ENCODE measurements at regions not wholly inside any gene's neighbourhood (a gene's known extent, or its start where the extent isn't known, plus 50 kb on each side); places are given as distances from the start of the nearest gene placed in this dataset.

GRCh38 chr1:34441259-34442069, 264.8 kb downstream of the C1orf94 start (continued):
- TF ChIP-seq ZNF791 (tag by site-specific recombination; IDR thresholded peaks at IDR 0.05): no peak

GRCh38 chr1:34444516-34444915, 267.8 kb downstream of the C1orf94 start:
- Histone ChIP-seq H3K27ac (ENCODE audit: extremely low read depth, low read depth, low read length) (no peak overlapping the region), H3K4me3 (ENCODE audit: low read depth, low read length) (no peak overlapping the region), H3K36me3 (ENCODE audit: control insufficient read depth in 2 of 2, insufficient read depth in 1 of 2, low read length in 2 of 2) (no peaks in the 10 kb centered on the region), H3K9me3 (ENCODE audit: control insufficient read depth, insufficient read depth, low read depth, low read length) (no peaks in the 10 kb centered on the region), H3K4me1 (ENCODE audit: control insufficient read depth, insufficient read depth, low read length) (no peaks in the 10 kb centered on the region)
- ChIA-PET CTCF (interaction anchor here (0.7 to 1.2 kb wide), 2 partner anchors 153 to 811 kb away, joined by 3 to 5 read pairs; no protein-coding TSS in a partner anchor), POLR2A (no interaction called here)
- TF ChIP-seq ZSCAN5A (tag by site-specific recombination; IDR thresholded peaks at IDR 0.05) (no peak), ZBTB7A (tag by site-specific recombination; IDR thresholded peaks at IDR 0.05; ENCODE audit: low read depth) (no peak), ZNF837 (tag by site-specific recombination; IDR thresholded peaks at IDR 0.05) (no peak), ZNF239 (tag by site-specific recombination; IDR thresholded peaks at IDR 0.05) (no peak), BCL11A (tag by site-specific recombination; IDR thresholded peaks at IDR 0.05; ENCODE audit: low read depth) (no peak), ZBTB20 (tag by site-specific recombination; IDR thresholded peaks at IDR 0.05) (no peak), ZNF2 (tag by site-specific recombination; IDR thresholded peaks at IDR 0.05) (no peak), ZNF311 (tag by site-specific recombination; IDR thresholded peaks at IDR 0.05; ENCODE audit: borderline replicate concordance) (no peak), ZNF24 (tag by site-specific recombination; IDR thresholded peaks at IDR 0.05) (no peak), ZNF341 (tag by site-specific recombination; IDR thresholded peaks at IDR 0.05; ENCODE audit: low read depth) (no peak), ZNF488 (tag by site-specific recombination; IDR thresholded peaks at IDR 0.05) (no peak), ZNF600 (tag by site-specific recombination; IDR thresholded peaks at IDR 0.05) (no peak), WT1 (tag by site-specific recombination; IDR thresholded peaks at IDR 0.05) (no peak), ZNF658 (tag by site-specific recombination; IDR thresholded peaks at IDR 0.05) (no peak), ZBTB21 (tag by site-specific recombination; IDR thresholded peaks at IDR 0.05) (no peak), ZNF121 (tag by site-specific recombination; IDR thresholded peaks at IDR 0.05) (no peak)
- TF ChIP-seq, protein P1, sequence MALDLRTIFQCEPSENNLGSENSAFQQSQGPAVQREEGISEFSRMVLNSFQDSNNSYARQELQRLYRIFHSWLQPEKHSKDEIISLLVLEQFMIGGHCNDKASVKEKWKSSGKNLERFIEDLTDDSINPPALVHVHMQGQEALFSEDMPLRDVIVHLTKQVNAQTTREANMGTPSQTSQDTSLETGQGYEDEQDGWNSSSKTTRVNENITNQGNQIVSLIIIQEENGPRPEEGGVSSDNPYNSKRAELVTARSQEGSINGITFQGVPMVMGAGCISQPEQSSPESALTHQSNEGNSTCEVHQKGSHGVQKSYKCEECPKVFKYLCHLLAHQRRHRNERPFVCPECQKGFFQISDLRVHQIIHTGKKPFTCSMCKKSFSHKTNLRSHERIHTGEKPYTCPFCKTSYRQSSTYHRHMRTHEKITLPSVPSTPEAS (tag by site-specific recombination; IDR thresholded peaks at IDR 0.05): no peak
- TF ChIP-seq, protein P2, sequence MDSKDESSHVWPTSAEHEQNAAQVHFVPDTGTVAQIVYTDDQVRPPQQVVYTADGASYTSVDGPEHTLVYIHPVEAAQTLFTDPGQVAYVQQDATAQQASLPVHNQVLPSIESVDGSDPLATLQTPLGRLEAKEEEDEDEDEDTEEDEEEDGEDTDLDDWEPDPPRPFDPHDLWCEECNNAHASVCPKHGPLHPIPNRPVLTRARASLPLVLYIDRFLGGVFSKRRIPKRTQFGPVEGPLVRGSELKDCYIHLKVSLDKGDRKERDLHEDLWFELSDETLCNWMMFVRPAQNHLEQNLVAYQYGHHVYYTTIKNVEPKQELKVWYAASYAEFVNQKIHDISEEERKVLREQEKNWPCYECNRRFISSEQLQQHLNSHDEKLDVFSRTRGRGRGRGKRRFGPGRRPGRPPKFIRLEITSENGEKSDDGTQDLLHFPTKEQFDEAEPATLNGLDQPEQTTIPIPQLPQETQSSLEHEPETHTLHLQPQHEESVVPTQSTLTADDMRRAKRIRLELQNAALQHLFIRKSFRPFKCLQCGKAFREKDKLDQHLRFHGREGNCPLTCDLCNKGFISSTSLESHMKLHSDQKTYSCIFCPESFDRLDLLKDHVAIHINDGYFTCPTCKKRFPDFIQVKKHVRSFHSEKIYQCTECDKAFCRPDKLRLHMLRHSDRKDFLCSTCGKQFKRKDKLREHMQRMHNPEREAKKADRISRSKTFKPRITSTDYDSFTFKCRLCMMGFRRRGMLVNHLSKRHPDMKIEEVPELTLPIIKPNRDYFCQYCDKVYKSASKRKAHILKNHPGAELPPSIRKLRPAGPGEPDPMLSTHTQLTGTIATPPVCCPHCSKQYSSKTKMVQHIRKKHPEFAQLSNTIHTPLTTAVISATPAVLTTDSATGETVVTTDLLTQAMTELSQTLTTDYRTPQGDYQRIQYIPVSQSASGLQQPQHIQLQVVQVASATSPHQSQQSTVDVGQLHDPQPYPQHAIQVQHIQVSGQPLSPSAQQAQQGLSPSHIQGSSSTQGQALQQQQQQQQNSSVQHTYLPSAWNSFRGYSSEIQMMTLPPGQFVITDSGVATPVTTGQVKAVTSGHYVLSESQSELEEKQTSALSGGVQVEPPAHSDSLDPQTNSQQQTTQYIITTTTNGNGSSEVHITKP (tag by site-specific recombination; IDR thresholded peaks at IDR 0.05): no peak
- TF ChIP-seq, protein P3, sequence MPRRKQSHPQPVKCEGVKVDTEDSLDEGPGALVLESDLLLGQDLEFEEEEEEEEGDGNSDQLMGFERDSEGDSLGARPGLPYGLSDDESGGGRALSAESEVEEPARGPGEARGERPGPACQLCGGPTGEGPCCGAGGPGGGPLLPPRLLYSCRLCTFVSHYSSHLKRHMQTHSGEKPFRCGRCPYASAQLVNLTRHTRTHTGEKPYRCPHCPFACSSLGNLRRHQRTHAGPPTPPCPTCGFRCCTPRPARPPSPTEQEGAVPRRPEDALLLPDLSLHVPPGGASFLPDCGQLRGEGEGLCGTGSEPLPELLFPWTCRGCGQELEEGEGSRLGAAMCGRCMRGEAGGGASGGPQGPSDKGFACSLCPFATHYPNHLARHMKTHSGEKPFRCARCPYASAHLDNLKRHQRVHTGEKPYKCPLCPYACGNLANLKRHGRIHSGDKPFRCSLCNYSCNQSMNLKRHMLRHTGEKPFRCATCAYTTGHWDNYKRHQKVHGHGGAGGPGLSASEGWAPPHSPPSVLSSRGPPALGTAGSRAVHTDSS (tag by site-specific recombination; IDR thresholded peaks at IDR 0.05): no peak
